ENCODE measurements at regions not wholly inside any gene's neighbourhood (a gene's known extent, or its start where the extent isn't known, plus 50 kb on each side); places are given as distances from the start of the nearest gene placed in this dataset.
"Not testable (repeated sequence)": the region's sequence is repeated elsewhere in the genome, so short reads cannot be mapped to it uniquely, and the experiment has no call there.

- 100% methylated on average over 1 of the region's 3 CpGs for WGBS (ENCODE audit: insufficient coverage)
- not testable (repeated sequence) for H3K9me3 ChIP-seq (ENCODE audit: control insufficient read depth, insufficient read depth, low read length); H3K36me3 ChIP-seq (ENCODE audit: control insufficient read depth, insufficient read depth, low read length); H3K27me3 ChIP-seq (ENCODE audit: control insufficient read depth, insufficient read depth, low read length); H3K27ac ChIP-seq (ENCODE audit: low read depth, low read length); H3K4me3 ChIP-seq (ENCODE audit: low read depth, low read length); H3K4me1 ChIP-seq (ENCODE audit: control insufficient read depth, insufficient read depth, low read length); DNase-seq (ENCODE audit: low read depth in 4 of 6, low spot score in 6 of 6)
Measured at GRCh38 chr4:167912535-167912934, 179.8 kb upstream of the ANXA10 start.

- Histone ChIP-seq H3K9me3 (ENCODE audit: control insufficient read depth, insufficient read depth, low read length) (peaks cover 2% of the 10 kb centered on the region), H3K4me3 (ENCODE audit: low read depth, low read length) (no peak overlapping the region), H3K27ac (ENCODE audit: low read depth, low read length) (no peak overlapping the region), H3K27me3 (ENCODE audit: control insufficient read depth, insufficient read depth, low read length) (no peaks in the 10 kb centered on the region), H3K4me1 (ENCODE audit: control insufficient read depth, insufficient read depth, low read length) (no peaks in the 10 kb centered on the region), H3K36me3 (ENCODE audit: control insufficient read depth, insufficient read depth, low read length) (no peaks in the 10 kb centered on the region)
- 75% methylated on average over 1 of the region's 1 CpG for WGBS (ENCODE audit: insufficient coverage)
- no peak for DNase-seq (ENCODE audit: low read depth in 4 of 6, low spot score in 6 of 6)
Measured at GRCh38 chr4:167918077-167918476, 174.3 kb upstream of the ANXA10 start.

GRCh38 chr4:167930166-167930565, 162.2 kb upstream of the ANXA10 start:
- Histone ChIP-seq H3K27me3 (ENCODE audit: control insufficient read depth, insufficient read depth, low read length) (no peaks in the 10 kb centered on the region), H3K27ac (ENCODE audit: low read depth, low read length) (no peak overlapping the region), H3K4me1 (ENCODE audit: control insufficient read depth, insufficient read depth, low read length) (no peaks in the 10 kb centered on the region), H3K4me3 (ENCODE audit: low read depth, low read length) (no peak overlapping the region), H3K9me3 (ENCODE audit: control insufficient read depth, insufficient read depth, low read length) (no peaks in the 10 kb centered on the region), H3K36me3 (ENCODE audit: control insufficient read depth, insufficient read depth, low read length) (no peaks in the 10 kb centered on the region)
- 40% methylated on average over 1 of the region's 1 CpG for WGBS (ENCODE audit: insufficient coverage)
- no peak for DNase-seq (ENCODE audit: low read depth in 4 of 6, low spot score in 6 of 6)

DNA sequence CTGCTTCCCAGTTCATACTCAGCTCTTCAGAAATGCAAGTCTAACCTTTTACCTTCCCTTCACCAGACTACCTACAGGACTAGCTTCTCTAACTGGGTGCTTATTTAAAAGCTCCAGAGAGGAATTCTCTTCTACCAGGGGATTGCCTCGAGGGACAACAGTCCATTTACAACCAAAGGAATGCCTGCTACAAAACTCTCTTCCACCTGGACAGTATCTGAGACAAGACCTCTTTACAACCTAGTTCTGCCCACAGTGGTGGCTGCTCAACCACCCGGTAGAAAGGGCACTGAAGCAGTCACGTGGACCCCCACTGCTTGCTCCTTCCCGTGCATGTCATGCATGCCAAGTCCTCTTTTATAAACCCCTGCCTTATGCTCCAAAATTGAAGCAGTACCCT, 158.1 kb upstream of the ANXA10 start:
- Histone ChIP-seq H3K27ac (ENCODE audit: low read depth, low read length) (no peak overlapping the region), H3K36me3 (ENCODE audit: control insufficient read depth, insufficient read depth, low read length) (no peaks in the 10 kb centered on the region), H3K4me3 (ENCODE audit: low read depth, low read length) (no peak overlapping the region), H3K27me3 (ENCODE audit: control insufficient read depth, insufficient read depth, low read length) (no peaks in the 10 kb centered on the region), H3K4me1 (ENCODE audit: control insufficient read depth, insufficient read depth, low read length) (no peaks in the 10 kb centered on the region), H3K9me3 (ENCODE audit: control insufficient read depth, insufficient read depth, low read length) (no peaks in the 10 kb centered on the region)
- DNase-seq (ENCODE audit: low read depth in 4 of 6, low spot score in 6 of 6): no peak
- 78% methylated on average over 4 of the region's 4 CpGs for WGBS (ENCODE audit: insufficient coverage)

- Histone ChIP-seq H3K4me1 (ENCODE audit: control insufficient read depth, insufficient read depth, low read length) (no peaks in the 10 kb centered on the region), H3K36me3 (ENCODE audit: control insufficient read depth, insufficient read depth, low read length) (no peaks in the 10 kb centered on the region), H3K27me3 (ENCODE audit: control insufficient read depth, insufficient read depth, low read length) (no peaks in the 10 kb centered on the region), H3K4me3 (ENCODE audit: low read depth, low read length) (no peak overlapping the region), H3K9me3 (ENCODE audit: control insufficient read depth, insufficient read depth, low read length) (no peaks in the 10 kb centered on the region), H3K27ac (ENCODE audit: low read depth, low read length) (no peak overlapping the region)
- 68% methylated on average over 5 of the region's 10 CpGs for WGBS (ENCODE audit: insufficient coverage)
- no peak for DNase-seq (ENCODE audit: low read depth in 4 of 6, low spot score in 6 of 6)
Measured at GRCh38 chr4:167939863-167940616, 152.3 kb upstream of the ANXA10 start.

- H3K27me3 ChIP-seq (ENCODE audit: control insufficient read depth, insufficient read depth, low read length): no peaks in the 10 kb centered on the region
- no CpG with 5 or more reads among the region's 3 CpGs for WGBS (ENCODE audit: insufficient coverage)
- no peak overlapping the region for H3K27ac ChIP-seq (ENCODE audit: low read depth, low read length)
- H3K9me3 ChIP-seq (ENCODE audit: control insufficient read depth, insufficient read depth, low read length): no peaks in the 10 kb centered on the region
- no peaks in the 10 kb centered on the region for H3K36me3 ChIP-seq (ENCODE audit: control insufficient read depth, insufficient read depth, low read length)
- no peak for DNase-seq (ENCODE audit: low read depth in 4 of 6, low spot score in 6 of 6)
- no peaks in the 10 kb centered on the region for H3K4me1 ChIP-seq (ENCODE audit: control insufficient read depth, insufficient read depth, low read length)
- no peak overlapping the region for H3K4me3 ChIP-seq (ENCODE audit: low read depth, low read length)
Measured at GRCh38 chr4:167943872-167944505, 148.3 kb upstream of the ANXA10 start.

DNA sequence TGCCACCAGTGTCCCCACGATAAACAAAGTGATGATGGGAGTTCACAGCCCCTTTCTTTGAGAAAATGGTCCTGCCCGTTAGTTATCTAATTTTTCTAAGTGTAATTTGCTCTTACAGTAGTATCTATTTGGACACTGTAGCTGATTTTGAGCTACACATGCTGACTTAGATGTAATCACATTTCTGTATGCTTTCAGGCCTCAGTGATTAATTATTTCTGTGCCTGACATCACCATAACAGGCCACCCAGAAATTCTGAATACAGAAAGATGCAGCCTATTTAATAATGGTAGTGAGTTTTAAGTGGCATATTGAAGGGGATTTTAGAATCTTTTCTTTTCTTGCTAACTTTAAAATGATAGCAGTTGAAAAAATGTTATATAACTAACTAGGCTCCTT, 147.6 kb upstream of the ANXA10 start:
- Histone ChIP-seq H3K36me3 (ENCODE audit: control insufficient read depth, insufficient read depth, low read length) (no peaks in the 10 kb centered on the region), H3K9me3 (ENCODE audit: control insufficient read depth, insufficient read depth, low read length) (no peaks in the 10 kb centered on the region), H3K4me1 (ENCODE audit: control insufficient read depth, insufficient read depth, low read length) (no peaks in the 10 kb centered on the region), H3K4me3 (ENCODE audit: low read depth, low read length) (no peak overlapping the region), H3K27ac (ENCODE audit: low read depth, low read length) (no peak overlapping the region), H3K27me3 (ENCODE audit: control insufficient read depth, insufficient read depth, low read length) (no peaks in the 10 kb centered on the region)
- WGBS (ENCODE audit: insufficient coverage): no CpG with 5 or more reads among the region's 2 CpGs
- DNase-seq (ENCODE audit: low read depth in 4 of 6, low spot score in 6 of 6): no peak

- DNase-seq (ENCODE audit: low read depth in 4 of 6, low spot score in 6 of 6): no peak
- H3K9me3 ChIP-seq (ENCODE audit: control insufficient read depth, insufficient read depth, low read length): no peaks in the 10 kb centered on the region
- no peaks in the 10 kb centered on the region for H3K4me1 ChIP-seq (ENCODE audit: control insufficient read depth, insufficient read depth, low read length)
- H3K4me3 ChIP-seq (ENCODE audit: low read depth, low read length): no peak overlapping the region
- no peaks in the 10 kb centered on the region for H3K27me3 ChIP-seq (ENCODE audit: control insufficient read depth, insufficient read depth, low read length)
- no peaks in the 10 kb centered on the region for H3K36me3 ChIP-seq (ENCODE audit: control insufficient read depth, insufficient read depth, low read length)
- no peak overlapping the region for H3K27ac ChIP-seq (ENCODE audit: low read depth, low read length)
- 100% methylated on average over 1 of the region's 2 CpGs for WGBS (ENCODE audit: insufficient coverage)
Measured at GRCh38 chr4:167955006-167955405, 137.3 kb upstream of the ANXA10 start.

GRCh38 chr4:167956676-167957075, 135.7 kb upstream of the ANXA10 start:
- no peak overlapping the region for H3K27ac ChIP-seq (ENCODE audit: low read depth, low read length)
- DNase-seq (ENCODE audit: low read depth in 4 of 6, low spot score in 6 of 6): no peak
- H3K27me3 ChIP-seq (ENCODE audit: control insufficient read depth, insufficient read depth, low read length): no peaks in the 10 kb centered on the region
- H3K9me3 ChIP-seq (ENCODE audit: control insufficient read depth, insufficient read depth, low read length): no peaks in the 10 kb centered on the region
- no peaks in the 10 kb centered on the region for H3K4me1 ChIP-seq (ENCODE audit: control insufficient read depth, insufficient read depth, low read length)
- no peaks in the 10 kb centered on the region for H3K36me3 ChIP-seq (ENCODE audit: control insufficient read depth, insufficient read depth, low read length)
- no peak overlapping the region for H3K4me3 ChIP-seq (ENCODE audit: low read depth, low read length)

DNA sequence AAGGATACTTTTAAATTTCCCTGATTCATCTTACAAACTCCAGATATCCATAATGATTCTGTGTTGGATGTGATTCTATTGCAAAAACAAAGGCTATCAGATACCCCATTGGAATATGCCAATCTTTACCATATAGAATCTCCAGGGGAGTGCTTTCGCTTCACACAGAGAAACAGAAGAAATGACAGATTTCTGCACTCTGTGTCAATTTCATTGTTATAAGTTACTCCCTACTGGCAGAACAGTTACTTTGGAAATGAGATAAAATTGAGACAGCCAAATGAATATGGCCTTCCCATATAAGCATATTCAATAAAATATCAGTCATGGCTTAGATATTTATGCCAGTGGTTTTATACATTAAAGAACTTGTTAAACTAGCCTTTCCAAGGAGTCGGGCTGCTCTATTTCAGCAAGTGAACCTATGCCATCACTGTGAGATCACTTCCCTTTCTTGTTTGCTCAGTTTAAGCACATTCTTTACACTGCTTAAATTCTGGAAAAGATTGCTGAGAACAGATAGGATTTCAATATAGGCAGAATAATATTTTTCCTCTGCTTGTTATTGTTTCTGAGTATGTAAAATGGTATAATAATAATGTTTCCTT, 127.5 kb upstream of the ANXA10 start:
- no CpG with 5 or more reads among the region's 2 CpGs for WGBS (ENCODE audit: insufficient coverage)
- Histone ChIP-seq H3K27me3 (ENCODE audit: control insufficient read depth, insufficient read depth, low read length) (no peaks in the 10 kb centered on the region), H3K36me3 (ENCODE audit: control insufficient read depth, insufficient read depth, low read length) (no peaks in the 10 kb centered on the region), H3K4me1 (ENCODE audit: control insufficient read depth, insufficient read depth, low read length) (no peaks in the 10 kb centered on the region), H3K4me3 (ENCODE audit: low read depth, low read length) (no peak overlapping the region), H3K27ac (ENCODE audit: low read depth, low read length) (no peak overlapping the region), H3K9me3 (ENCODE audit: control insufficient read depth, insufficient read depth, low read length) (peaks cover 4% of the 10 kb centered on the region)
- no peak for DNase-seq (ENCODE audit: low read depth in 4 of 6, low spot score in 6 of 6)

Data from spinal cord (tissue), 9 donors.